Retinal pigment epithelial cell (primary cell): ENCODE measurements at regions not wholly inside any gene's neighbourhood (a gene's known extent, or its start where the extent isn't known, plus 50 kb on each side); places are given as distances from the start of the nearest gene placed in this dataset.

Experiments
- DNase-seq: peaks from one replicate; pipeline ENCODE4 v3.0.0-alpha.2; 2010; ENCODE audit warnings: low read depth
- H3K4me3 ChIP-seq: 2 replicates; pipeline ENCODE4 v1.5.1; 2011; ENCODE audit warnings: mild to moderate bottlenecking, low read length, control low read depth, moderate library complexity
- TF ChIP-seq, protein P1 (sequence below): conservative IDR thresholded peaks from 2 replicates; pipeline ENCODE4 v1.5.1; 2011; ENCODE audit warnings: low read depth, low read length, control low read depth, inconsistent platforms

DNA sequence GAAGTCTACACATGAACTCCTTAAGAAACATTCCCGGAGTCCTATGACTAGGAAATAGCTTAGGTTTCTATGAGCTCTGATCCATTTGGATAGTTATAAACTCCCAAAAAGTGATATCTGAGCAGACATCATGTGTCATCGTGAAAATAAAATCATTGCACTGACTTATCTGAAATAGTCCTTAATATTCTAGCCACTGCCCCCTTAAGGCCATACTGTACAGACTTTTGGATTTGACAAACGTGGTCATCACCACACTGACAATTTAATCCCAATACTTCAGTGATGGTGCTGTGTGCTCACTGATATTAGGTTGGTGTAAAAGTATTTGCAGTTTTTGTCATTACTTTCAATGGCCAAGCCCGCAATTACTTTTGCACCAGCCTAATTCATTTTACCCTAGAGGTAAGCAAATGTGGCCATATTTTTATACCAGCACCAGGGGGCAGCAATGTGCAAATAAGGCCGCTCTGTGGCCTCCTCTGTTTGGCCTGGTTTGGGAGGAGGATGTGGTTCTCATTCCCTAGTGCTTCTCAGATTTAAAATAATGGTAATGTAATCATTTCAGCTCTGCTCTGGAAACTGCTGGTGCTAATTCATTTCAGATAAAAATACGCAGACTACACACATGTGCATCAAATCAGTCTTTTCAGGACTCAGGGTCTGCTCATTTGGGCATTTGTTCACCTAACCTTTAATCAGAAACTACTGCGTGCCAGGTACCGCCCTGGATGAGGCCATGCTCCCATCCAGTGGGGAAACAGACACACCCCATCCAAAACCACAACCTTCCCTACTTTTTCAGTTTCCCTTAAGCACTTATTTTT lies 196.4 kb upstream of the C1QTNF7 start:
- peak; percentile 43 for DNase-seq
- TF ChIP-seq, protein P1, sequence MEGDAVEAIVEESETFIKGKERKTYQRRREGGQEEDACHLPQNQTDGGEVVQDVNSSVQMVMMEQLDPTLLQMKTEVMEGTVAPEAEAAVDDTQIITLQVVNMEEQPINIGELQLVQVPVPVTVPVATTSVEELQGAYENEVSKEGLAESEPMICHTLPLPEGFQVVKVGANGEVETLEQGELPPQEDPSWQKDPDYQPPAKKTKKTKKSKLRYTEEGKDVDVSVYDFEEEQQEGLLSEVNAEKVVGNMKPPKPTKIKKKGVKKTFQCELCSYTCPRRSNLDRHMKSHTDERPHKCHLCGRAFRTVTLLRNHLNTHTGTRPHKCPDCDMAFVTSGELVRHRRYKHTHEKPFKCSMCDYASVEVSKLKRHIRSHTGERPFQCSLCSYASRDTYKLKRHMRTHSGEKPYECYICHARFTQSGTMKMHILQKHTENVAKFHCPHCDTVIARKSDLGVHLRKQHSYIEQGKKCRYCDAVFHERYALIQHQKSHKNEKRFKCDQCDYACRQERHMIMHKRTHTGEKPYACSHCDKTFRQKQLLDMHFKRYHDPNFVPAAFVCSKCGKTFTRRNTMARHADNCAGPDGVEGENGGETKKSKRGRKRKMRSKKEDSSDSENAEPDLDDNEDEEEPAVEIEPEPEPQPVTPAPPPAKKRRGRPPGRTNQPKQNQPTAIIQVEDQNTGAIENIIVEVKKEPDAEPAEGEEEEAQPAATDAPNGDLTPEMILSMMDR: peak; percentile 74
- H3K4me3 ChIP-seq: no peak overlapping the region

DNA sequence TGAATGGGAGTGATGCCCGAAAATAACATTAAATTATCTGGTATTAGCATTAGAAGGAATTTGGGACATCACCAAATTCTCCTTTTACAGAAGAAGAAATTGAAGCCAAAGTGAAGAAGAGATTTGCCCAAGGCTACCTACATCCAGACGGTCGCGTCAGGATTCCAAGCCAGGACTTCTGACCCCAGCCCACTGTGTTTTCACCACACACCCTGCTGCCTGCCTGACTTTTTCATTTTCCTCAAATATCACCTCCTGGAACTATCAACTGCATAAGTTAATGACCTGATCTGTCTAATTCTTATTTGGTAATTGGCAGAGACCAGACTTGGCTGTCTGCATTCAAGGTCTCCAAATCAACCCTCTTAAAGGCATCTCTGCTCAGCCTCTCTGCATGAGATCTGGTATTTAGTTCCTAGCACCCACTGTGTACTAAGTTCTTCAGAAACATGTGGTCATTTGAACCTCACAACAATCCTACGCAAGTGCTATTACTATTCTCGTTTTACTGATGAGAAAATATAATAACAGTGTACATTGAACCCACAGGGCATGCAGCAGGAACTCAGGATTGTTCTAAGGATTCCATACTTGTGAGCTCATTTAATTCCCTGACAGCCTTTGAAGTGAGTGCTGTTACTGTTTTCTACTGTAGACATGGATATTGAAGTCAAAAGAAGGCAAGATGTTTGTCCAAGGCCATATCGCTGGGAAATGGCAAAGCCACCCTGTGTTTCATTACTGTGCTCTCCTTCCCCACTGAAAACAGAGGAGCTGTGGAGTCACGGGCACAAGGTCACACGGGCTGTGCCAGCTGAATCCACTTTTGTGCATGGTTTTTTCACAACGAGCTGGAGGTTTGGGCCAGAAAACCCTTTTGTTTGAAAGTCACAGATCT lies 195.2 kb upstream of the C1QTNF7 start:
- peak; percentile 55 for DNase-seq
- H3K4me3 ChIP-seq: no peak overlapping the region
- TF ChIP-seq, protein P1: no peak

DNA sequence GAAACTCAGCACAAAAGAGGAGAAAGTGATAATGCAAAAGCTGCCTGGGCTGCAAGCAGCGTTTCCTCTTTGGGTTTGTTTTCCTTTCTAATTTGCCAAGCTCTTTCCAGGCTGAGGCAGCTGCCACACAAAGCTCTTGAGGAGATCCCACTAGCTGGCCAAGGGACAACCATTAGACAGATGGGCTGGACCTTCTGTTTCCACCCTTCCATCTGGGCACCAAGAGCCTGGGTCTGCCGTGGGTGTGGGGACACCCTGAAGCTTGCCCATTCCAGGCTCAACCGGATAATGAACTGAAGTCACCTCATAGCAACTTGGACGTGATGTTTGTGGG lies 194.6 kb upstream of the C1QTNF7 start:
- no peak overlapping the region for H3K4me3 ChIP-seq
- DNase-seq: no peak
- TF ChIP-seq, protein P1: no peak

- no peak overlapping the region for H3K4me3 ChIP-seq
- no peak for DNase-seq
- TF ChIP-seq, protein P1: no peak
Measured at GRCh38 chr4:15233626-15234025, 194.2 kb upstream of the C1QTNF7 start.

GRCh38 chr4:15234116-15234855 lies 193.5 kb upstream of the C1QTNF7 start:
- no peak for DNase-seq
- TF ChIP-seq, protein P1: no peak

DNA sequence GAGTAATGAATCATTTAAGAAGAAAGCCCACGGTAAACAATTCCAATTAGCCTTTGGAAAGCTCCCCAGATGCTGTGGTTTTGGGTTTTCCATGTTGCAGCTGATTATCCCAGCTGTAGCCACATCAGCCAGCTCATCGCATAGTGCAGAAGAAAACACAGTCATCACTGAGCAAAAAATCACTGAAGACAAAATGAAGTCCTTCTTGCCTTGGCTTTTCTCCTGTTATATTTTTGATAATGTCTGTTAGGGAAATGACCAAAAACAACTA lies 193.0 kb upstream of the C1QTNF7 start:
- TF ChIP-seq, protein P1: no peak
- no peak overlapping the region for H3K4me3 ChIP-seq
- no peak for DNase-seq

More at GRCh38 chr4:15234116-15234855, 193.5 kb upstream of the C1QTNF7 start:
- no peak overlapping the region for H3K4me3 ChIP-seq
